ENCODE measurements at regions not wholly inside any gene's neighbourhood (a gene's known extent, or its start where the extent isn't known, plus 50 kb on each side); places are given as distances from the start of the nearest gene placed in this dataset.

- DNase-seq (ENCODE audit: low read depth in 1 of 2, low spot score in 1 of 2): no peak
- Histone ChIP-seq H3K4me3 (replicated peaks; ENCODE audit: insufficient read depth, low read length) (no peak overlapping the region), H3K27ac (replicated peaks) (no peak overlapping the region), H3K27me3 (ENCODE audit: insufficient read depth, poor library complexity, severe bottlenecking) (no peaks in the 10 kb centered on the region)
- TF ChIP-seq REST (IDR thresholded peaks at IDR 0.05; ENCODE audit: insufficient replicate concordance, low read depth): no peak
- no peak for TF ChIP-seq SPI1 (IDR thresholded peaks at IDR 0.05; ENCODE audit: borderline replicate concordance, low read depth)
- TF ChIP-seq CTCF (IDR thresholded peaks at IDR 0.05; ENCODE audit: insufficient read depth, low read length): no peak
- no peak for TF ChIP-seq POLR2AphosphoS5 (IDR thresholded peaks at IDR 0.05; ENCODE audit: low read depth)
- no peak for TF ChIP-seq GABPA (IDR thresholded peaks at IDR 0.05; ENCODE audit: low read depth)
Measured at GRCh38 chr14:85333841-85334240, 196.1 kb upstream of the FLRT2 start.

- TF ChIP-seq SPI1 (IDR thresholded peaks at IDR 0.05; ENCODE audit: borderline replicate concordance, low read depth): no peak
- TF ChIP-seq CTCF (IDR thresholded peaks at IDR 0.05; ENCODE audit: insufficient read depth, low read length): no peak
- no peak for TF ChIP-seq POLR2AphosphoS5 (IDR thresholded peaks at IDR 0.05; ENCODE audit: low read depth)
- no peak for TF ChIP-seq REST (IDR thresholded peaks at IDR 0.05; ENCODE audit: insufficient replicate concordance, low read depth)
- no peak for TF ChIP-seq GABPA (IDR thresholded peaks at IDR 0.05; ENCODE audit: low read depth)
- H3K4me3 ChIP-seq (replicated peaks; ENCODE audit: insufficient read depth, low read length): no peak overlapping the region
- no peak for DNase-seq (ENCODE audit: low read depth in 1 of 2, low spot score in 1 of 2)
- no peaks in the 10 kb centered on the region for H3K27me3 ChIP-seq (ENCODE audit: insufficient read depth, poor library complexity, severe bottlenecking)
- no peak overlapping the region for H3K27ac ChIP-seq (replicated peaks)
Measured at GRCh38 chr14:85334316-85334715, 195.6 kb upstream of the FLRT2 start.

DNA sequence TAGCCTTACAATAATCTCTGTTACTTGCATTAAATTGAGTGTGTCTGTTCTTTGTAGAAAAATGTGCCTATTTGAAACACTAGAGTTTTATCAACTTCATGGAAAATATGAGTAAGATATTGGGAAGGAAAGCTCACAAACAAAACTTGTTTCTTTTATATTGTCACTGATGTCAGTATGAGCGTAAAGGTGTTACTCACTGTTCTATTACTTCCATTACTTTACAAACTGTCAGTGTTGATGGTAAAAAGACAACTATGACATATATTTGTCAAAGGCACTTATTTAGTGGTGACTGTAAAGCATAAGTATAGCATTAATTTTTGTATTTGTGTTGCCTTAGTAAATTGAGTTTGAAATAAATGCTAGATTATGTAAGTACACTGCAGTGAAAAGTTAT is 193.7 kb upstream of the FLRT2 start:
- no peak overlapping the region for H3K27ac ChIP-seq (replicated peaks)
- no peak for DNase-seq (ENCODE audit: low read depth in 1 of 2, low spot score in 1 of 2)
- no peak for TF ChIP-seq POLR2AphosphoS5 (IDR thresholded peaks at IDR 0.05; ENCODE audit: low read depth)
- no peak for TF ChIP-seq REST (IDR thresholded peaks at IDR 0.05; ENCODE audit: insufficient replicate concordance, low read depth)
- no peak for TF ChIP-seq CTCF (IDR thresholded peaks at IDR 0.05; ENCODE audit: insufficient read depth, low read length)
- TF ChIP-seq GABPA (IDR thresholded peaks at IDR 0.05; ENCODE audit: low read depth): no peak
- no peak overlapping the region for H3K4me3 ChIP-seq (replicated peaks; ENCODE audit: insufficient read depth, low read length)
- H3K27me3 ChIP-seq (ENCODE audit: insufficient read depth, poor library complexity, severe bottlenecking): no peaks in the 10 kb centered on the region
